ENCODE measurements at regions not wholly inside any gene's neighbourhood (a gene's known extent, or its start where the extent isn't known, plus 50 kb on each side); places are given as distances from the start of the nearest gene placed in this dataset.

GRCh38 chr5:4191041-4191440 is 595.4 kb downstream of the IRX1 start:
- no peak for TF ChIP-seq CTCF (conservative IDR thresholded peaks at IDR 0.05; ENCODE audit: low read depth in 2 of 2)
- no peak for TF ChIP-seq REST (IDR thresholded peaks at IDR 0.05; ENCODE audit: unreplicated experiment)
- no peak for TF ChIP-seq ETS1 (IDR thresholded peaks at IDR 0.05)
- no peak for TF ChIP-seq CREB1 (CRISPR knock-in tag; IDR thresholded peaks at IDR 0.05; ENCODE audit: low read depth)
- no peak for TF ChIP-seq ZNF462 (CRISPR knock-in tag; IDR thresholded peaks at IDR 0.05)
- no peak for TF ChIP-seq EZH2 (IDR thresholded peaks at IDR 0.05; ENCODE audit: low read depth, unreplicated experiment)
- TF ChIP-seq JUNB (IDR thresholded peaks at IDR 0.05; ENCODE audit: unreplicated experiment) = no peak
- no peak for TF ChIP-seq EZH2phosphoT487 (IDR thresholded peaks at IDR 0.05; ENCODE audit: unreplicated experiment)
- no peak for TF ChIP-seq POLR2AphosphoS5 (IDR thresholded peaks at IDR 0.05; ENCODE audit: low read depth)
- no peak for TF ChIP-seq STAT1 (IDR thresholded peaks at IDR 0.05; ENCODE audit: unreplicated experiment)
- no peak for TF ChIP-seq ZNF114 (CRISPR knock-in tag; IDR thresholded peaks at IDR 0.05)
- no peak for TF ChIP-seq ZNF331 (CRISPR knock-in tag; IDR thresholded peaks at IDR 0.05; ENCODE audit: low read depth)

All from GM23338 (cell line).